GM10266 (cell line): ENCODE measurements at regions not wholly inside any gene's neighbourhood (a gene's known extent, or its start where the extent isn't known, plus 50 kb on each side); places are given as distances from the start of the nearest gene placed in this dataset.

Source experiments
- DNase-seq: peaks from one replicate; pipeline ENCODE4 v3.0.0; 2012; ENCODE audit errors: extremely low spot score
- TF ChIP-seq, protein P1 (sequence below): IDR thresholded peaks from 2 replicates; pipeline ENCODE4 v1.5.1; 2012; ENCODE audit warnings: mild to moderate bottlenecking, low read depth; ENCODE audit not compliant: control insufficient read depth, insufficient read depth; ENCODE audit errors: missing control alignments

DNA sequence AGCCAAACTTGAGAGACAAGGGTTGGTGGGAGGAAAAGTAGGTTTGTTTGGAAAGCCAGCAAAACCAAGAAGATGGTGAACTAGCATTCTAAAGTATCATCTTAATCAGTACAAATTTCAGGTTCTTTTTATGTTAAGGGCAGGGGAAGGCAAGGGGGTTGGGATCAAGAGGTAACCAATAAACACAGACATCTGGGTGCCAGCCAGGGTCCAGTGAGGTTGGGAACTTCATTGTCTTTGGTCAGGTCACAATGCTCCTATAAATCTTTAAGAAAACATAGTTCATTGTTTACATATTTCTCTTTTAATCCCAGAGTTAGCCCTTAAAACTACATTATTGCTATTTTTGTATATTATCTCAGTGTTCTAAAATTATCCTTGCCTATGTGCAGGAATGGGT lies 126.2 kb upstream of the NR5A2 start:
- no peak for DNase-seq

DNA sequence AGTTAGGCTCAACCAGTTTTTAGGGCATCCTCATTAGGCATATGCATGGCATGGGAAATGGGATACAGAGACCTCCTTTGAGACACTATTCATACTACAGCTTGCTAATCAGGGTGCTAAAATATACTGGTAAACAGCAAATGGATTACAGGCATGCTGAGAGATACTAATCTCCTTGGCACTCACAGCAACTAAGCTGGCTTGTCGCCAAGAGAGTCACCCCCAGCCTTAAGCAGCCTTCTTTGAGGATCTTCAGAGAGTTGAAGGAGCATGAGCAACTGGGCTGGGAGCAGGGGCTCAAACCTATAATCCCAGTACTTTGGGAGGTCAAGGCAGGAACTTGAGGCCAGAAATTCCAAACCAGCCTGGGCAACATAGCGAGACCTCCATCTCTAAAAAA lies 120.1 kb upstream of the NR5A2 start:
- DNase-seq: no peak

More for the DNA sequence above, 126.2 kb upstream of the NR5A2 start:
- TF ChIP-seq, protein P1, sequence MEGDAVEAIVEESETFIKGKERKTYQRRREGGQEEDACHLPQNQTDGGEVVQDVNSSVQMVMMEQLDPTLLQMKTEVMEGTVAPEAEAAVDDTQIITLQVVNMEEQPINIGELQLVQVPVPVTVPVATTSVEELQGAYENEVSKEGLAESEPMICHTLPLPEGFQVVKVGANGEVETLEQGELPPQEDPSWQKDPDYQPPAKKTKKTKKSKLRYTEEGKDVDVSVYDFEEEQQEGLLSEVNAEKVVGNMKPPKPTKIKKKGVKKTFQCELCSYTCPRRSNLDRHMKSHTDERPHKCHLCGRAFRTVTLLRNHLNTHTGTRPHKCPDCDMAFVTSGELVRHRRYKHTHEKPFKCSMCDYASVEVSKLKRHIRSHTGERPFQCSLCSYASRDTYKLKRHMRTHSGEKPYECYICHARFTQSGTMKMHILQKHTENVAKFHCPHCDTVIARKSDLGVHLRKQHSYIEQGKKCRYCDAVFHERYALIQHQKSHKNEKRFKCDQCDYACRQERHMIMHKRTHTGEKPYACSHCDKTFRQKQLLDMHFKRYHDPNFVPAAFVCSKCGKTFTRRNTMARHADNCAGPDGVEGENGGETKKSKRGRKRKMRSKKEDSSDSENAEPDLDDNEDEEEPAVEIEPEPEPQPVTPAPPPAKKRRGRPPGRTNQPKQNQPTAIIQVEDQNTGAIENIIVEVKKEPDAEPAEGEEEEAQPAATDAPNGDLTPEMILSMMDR: no peak

DNA sequence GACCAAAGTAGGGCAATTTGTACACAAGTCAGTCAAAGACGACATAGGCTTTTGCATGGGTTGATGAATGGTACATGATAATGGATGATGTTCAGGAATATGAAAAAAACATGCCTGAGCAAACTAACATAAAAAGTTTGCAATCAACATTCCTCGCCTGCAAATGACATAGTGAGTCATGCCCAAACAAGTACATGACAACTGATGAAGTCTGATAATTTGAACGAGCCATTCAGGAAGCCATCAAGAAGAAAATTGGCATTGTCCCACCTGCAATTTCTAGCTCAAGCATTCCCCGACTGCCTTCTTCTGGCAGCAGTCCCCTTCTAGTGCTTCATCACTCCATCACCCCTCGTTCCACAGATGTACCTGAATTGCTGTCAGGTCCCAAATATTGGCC lies 118.4 kb upstream of the NR5A2 start:
- TF ChIP-seq, protein P1: no peak
- DNase-seq: no peak

More for the DNA sequence above, 120.1 kb upstream of the NR5A2 start:
- TF ChIP-seq, protein P1: no peak

DNA sequence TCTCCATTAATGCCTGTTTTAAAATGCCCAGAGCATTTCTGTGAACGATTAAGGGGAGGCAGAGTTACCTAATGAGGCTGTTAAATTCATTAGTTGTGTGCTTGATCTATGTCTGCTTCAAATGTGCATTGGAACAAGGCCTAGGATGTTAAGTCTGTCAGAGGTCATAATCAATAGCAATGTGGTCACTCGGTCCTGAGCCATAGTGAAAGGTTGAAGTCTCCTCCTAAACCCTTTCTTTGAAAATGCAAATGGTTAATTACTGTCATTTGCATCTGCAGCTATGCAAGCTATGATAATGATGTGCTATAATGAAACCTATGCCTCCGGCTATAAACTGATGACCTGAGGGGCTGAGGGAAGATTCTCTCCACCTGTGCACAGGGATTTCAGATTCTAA lies 114.2 kb upstream of the NR5A2 start:
- no peak for DNase-seq
- TF ChIP-seq, protein P1: no peak

DNA sequence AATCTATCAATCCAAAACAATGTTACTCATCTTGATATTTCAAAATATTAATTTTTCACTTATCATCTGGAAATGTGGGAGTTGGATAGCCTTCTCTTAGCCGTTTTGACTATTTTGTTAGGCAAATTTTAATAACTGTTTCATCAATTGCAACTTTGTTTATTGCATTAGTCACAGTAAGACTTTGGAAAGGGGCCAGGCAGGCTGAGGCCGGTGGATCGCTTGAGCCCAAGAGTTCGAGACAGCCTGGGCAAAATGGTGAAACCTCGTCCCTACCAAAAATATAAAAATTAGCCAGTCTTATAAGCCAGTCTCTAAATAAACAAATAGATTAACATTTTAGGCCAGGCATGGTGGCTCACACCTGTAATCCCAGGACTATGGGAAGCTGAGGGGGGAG lies 113.0 kb upstream of the NR5A2 start:
- no peak for DNase-seq
- TF ChIP-seq, protein P1: no peak

DNA sequence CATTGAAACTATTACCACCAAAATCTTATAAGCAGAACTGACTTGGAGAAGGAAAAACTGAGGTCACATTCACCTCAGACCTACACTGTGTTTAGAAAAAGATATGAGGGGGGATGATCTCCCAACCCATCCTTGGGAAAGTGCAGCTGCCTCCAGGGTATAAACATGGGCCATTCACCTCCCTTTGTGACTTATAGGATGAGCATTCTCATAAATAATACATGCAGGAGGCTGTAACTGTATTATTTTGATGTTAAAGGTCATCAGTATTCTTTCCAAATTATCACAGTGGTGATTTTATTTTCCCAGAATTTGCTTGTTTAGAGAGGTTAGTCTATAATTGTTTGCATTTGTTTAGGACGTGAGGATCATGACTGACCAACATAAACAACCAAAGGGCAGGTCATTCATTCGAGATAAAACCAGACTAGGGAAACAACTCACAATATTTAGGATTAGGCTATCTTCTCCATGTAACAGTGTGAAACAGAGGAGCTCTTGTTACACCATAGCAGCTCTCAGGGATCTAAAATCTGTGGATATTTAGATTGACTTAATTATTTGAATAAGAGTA lies 109.2 kb upstream of the NR5A2 start:
- TF ChIP-seq, protein P1: no peak
- no peak for DNase-seq

DNA sequence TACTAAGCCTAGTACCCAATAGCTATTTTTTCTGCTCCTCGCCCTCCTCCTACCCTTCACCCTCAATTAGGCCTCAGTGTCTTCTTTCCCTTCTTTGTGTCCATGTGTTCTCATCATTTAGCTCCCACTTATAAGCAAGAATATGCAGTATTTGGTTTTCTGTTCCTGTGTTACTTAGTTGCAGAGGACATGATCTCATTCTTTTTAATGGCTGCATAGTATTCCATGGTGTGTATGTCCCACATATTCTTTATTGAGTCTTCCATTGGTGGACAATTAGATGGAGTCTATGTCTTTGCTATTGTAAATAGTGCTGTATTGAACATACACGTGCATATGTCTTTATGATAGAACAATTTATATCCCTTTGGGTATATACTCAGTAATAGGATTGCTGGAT lies 106.9 kb upstream of the NR5A2 start:
- TF ChIP-seq, protein P1: no peak
- DNase-seq: no peak
